ENCODE measurements at regions not wholly inside any gene's neighbourhood (a gene's known extent, or its start where the extent isn't known, plus 50 kb on each side); places are given as distances from the start of the nearest gene placed in this dataset.

GRCh38 chr2:144211826-144212225 is 308.1 kb downstream of the ZEB2 start:
- DNase-seq, result peak in 1 of 5 experiments; percentile 69

- peak in 1 of 5 experiments; percentile 43 for DNase-seq
These were observed 308.9 kb downstream of the ZEB2 start for GRCh38 chr2:144211065-144211464.

- DNase-seq, result no peak
These were observed 309.8 kb downstream of the ZEB2 start for GRCh38 chr2:144210076-144210475.

- DNase-seq, result no peak
These were observed 311.0 kb downstream of the ZEB2 start for GRCh38 chr2:144208924-144209323.

GRCh38 chr2:144206019-144206418 is 313.9 kb downstream of the ZEB2 start:
- no peak for DNase-seq

GRCh38 chr2:144201868-144202468 is 318.0 kb downstream of the ZEB2 start:
- peak in 1 of 5 experiments; percentile 59 for DNase-seq

GRCh38 chr2:144201126-144201525 is 318.8 kb downstream of the ZEB2 start:
- peak in 1 of 5 experiments; percentile 54 for DNase-seq

GRCh38 chr2:144198116-144198515 is 321.8 kb downstream of the ZEB2 start:
- peak in 1 of 5 experiments; percentile 49 for DNase-seq

- DNase-seq, result no peak
These were observed 325.4 kb downstream of the ZEB2 start for GRCh38 chr2:144194326-144195071.

- DNase-seq, result no peak
These were observed 328.9 kb downstream of the ZEB2 start for GRCh38 chr2:144190908-144191605.

GRCh38 chr2:144183727-144184126 is 336.2 kb downstream of the ZEB2 start:
- DNase-seq, result peak; percentile 21 to 99 (median 65)

- DNase-seq, result peak in 1 of 5 experiments; percentile 83
These were observed 338.9 kb downstream of the ZEB2 start for GRCh38 chr2:144181001-144181400.

GRCh38 chr2:144180131-144180530 is 339.8 kb downstream of the ZEB2 start:
- DNase-seq, result no peak

GRCh38 chr2:144170179-144170578 is 349.7 kb downstream of the ZEB2 start:
- DNase-seq, result no peak

- no peak for DNase-seq
These were observed 353.2 kb downstream of the ZEB2 start for GRCh38 chr2:144166743-144167142.

- no peak for DNase-seq
These were observed 354.2 kb downstream of the ZEB2 start for GRCh38 chr2:144165599-144166250.

- no peak for DNase-seq
These were observed 356.3 kb downstream of the ZEB2 start for GRCh38 chr2:144163592-144163991.

- DNase-seq, result peak in 3 of 5 experiments; percentile 15 to 52 (median 22)
These were observed 357.3 kb downstream of the ZEB2 start for GRCh38 chr2:144162652-144163051.

GRCh38 chr2:144161061-144161460 is 358.9 kb downstream of the ZEB2 start:
- no peak for DNase-seq

GRCh38 chr2:144159240-144159639 is 360.7 kb downstream of the ZEB2 start:
- DNase-seq, result no peak

GRCh38 chr2:144158096-144158495 is 361.8 kb downstream of the ZEB2 start:
- DNase-seq, result no peak

GRCh38 chr2:144156736-144157640 is 362.9 kb downstream of the ZEB2 start:
- DNase-seq, result no peak

Measured in T-helper 2 cell (primary cell).